AG10803 (cell line): ENCODE measurements at regions not wholly inside any gene's neighbourhood (a gene's known extent, or its start where the extent isn't known, plus 50 kb on each side); places are given as distances from the start of the nearest gene placed in this dataset.

ENCODE experiments used
- DNase-seq: peaks from one replicate; pipeline ENCODE4 v3.0.0; 2010; ENCODE audit warnings: low read depth
- H3K4me3 ChIP-seq: 2 replicates; pipeline ENCODE4 v1.5.1; 2011; ENCODE audit warnings: mild to moderate bottlenecking, low read length, control low read depth
- CTCF ChIP-seq: conservative IDR thresholded peaks from 2 replicates; pipeline ENCODE4 v1.5.1; 2011; ENCODE audit warnings: mild to moderate bottlenecking, low read length, control low read depth, inconsistent platforms

DNA sequence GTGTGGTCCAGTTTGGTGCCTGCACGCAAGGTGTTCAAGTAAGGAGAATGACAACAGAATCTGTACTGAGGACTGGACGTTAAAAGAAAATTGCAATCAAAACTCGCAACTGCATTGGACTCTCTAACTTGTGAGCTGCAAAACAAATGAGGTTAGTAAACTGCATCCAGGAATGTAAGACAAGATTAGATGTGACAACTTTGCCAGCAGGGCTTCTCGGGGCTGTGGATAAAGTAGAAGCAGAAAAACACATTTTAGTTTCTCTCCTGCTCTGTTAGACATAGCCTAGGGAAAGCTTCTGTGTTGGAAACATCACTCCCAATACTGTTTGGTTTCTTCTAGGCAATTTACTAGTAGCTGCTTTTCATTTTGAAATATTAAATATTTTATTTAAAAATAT is 338.2 kb upstream of the NAV3 start:
- DNase-seq: no peak
- H3K4me3 ChIP-seq: no peak overlapping the region
- no peak for TF ChIP-seq CTCF

DNA sequence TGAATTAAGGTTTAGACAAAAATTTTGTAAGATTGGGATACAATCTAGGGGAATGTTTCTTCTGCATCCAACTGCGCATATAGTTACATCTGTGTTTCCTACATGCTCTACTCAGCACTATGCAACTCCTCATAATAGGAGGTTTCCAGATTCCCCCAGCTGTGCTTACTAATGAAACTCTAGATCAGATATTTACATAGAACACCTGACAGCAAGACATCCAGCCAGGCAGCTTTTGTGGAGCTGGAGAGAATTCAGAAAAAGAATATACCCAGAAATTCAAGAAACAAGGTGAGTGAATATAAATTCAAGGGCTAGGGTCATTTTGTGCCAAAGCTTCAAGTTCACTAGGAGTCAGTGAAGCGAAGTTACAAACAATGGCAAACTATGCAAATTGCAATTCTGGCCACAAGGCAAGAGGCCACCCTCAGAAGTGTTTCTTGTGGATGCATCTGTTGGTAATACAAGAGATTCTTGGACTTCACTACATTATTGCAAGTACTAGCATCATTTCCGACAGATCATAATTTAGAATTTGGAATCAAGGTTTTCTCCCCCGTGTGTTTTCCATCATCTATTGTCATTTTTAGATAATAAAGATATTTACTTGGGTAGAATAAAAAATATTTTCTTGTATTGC is 341.2 kb upstream of the NAV3 start:
- no peak for TF ChIP-seq CTCF
- H3K4me3 ChIP-seq: no peak overlapping the region
- peak; percentile 39 for DNase-seq

DNA sequence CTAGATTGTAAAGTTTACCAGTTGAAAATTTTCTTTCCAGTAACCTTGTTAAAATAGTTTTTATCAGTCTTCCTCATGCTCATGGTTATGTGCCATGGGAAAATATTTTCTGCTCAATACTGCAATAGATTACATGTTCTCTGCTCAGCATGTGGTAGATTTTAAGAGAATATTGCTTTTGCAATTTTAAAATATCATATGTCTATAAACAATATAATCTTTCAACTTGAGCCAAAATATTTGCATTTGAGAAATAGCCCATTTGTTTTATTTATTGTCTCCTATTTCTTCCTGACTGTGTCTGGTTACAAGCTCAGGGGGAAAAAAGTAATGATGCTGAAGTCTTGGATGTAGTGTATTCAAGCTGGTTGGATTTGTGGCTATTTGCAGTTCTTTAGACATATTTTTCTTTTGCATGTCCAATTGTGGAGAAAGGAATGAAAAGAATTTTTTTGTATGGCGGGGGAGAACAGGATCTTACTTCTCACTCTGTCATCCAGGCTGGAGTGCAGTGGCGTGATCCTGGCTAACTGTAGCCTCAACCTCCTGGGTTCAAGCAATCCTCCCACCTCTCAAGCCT is 342.6 kb upstream of the NAV3 start:
- peak; percentile 91 for DNase-seq
- TF ChIP-seq CTCF: no peak
- H3K4me3 ChIP-seq: no peak overlapping the region

DNA sequence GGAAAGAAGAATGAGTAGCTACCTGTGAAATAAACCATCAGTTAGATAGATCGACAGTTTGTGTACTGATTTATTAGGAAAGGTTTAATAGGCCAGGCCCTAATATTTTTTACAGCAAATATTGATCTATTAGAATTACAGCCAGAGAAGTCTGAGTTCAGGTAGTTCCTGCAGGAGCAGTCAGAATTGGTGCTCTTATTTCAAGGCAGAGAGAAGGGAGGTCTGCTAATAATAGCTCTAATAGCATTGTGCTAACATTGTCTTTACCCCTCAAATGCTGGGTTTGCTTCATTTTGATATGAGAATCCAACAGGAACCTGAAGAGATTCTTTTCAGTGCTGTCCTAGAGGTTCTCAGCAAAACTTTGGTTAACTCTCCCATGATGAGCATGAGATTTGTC is 343.8 kb upstream of the NAV3 start:
- no peak for DNase-seq
- no peak for TF ChIP-seq CTCF
- no peak overlapping the region for H3K4me3 ChIP-seq

- no peak for DNase-seq
- H3K4me3 ChIP-seq: no peak overlapping the region
- no peak for TF ChIP-seq CTCF
Observed at GRCh38 chr12:77485961-77486854, 344.5 kb upstream of the NAV3 start.

GRCh38 chr12:77481687-77482086 is 349.0 kb upstream of the NAV3 start:
- no peak for TF ChIP-seq CTCF
- H3K4me3 ChIP-seq: no peak overlapping the region
- DNase-seq: no peak
